Liver (tissue), 8 donors: ENCODE measurements at regions not wholly inside any gene's neighbourhood (a gene's known extent, or its start where the extent isn't known, plus 50 kb on each side); places are given as distances from the start of the nearest gene placed in this dataset.
A peak's percentile ranks its signal among the peaks of the same experiment; 100 is the strongest.

Experiments used
- DNase-seq: peaks from one replicate; pipeline ENCODE4 v3.0.0-alpha.2; 2017; ENCODE audit warnings: low spot score
- H3K27ac ChIP-seq, 2 donors: one replicate each; pipeline ENCODE4 v1.7.0; 2013; ENCODE audit warnings: inconsistent platforms in 2 of 2, low read length in 2 of 2, control low read depth in 1 of 2, low read depth in 1 of 2, mild to moderate bottlenecking in 1 of 2
- H3K27me3 ChIP-seq, 4 donors: one replicate each; pipeline versions ENCODE4 v1.6.1 to v1.7.0; 2013; ENCODE audit warnings: low read length in 3 of 4, inconsistent platforms in 1 of 4, mild to moderate bottlenecking in 1 of 4, moderate library complexity in 1 of 4; ENCODE audit not compliant: control insufficient read depth in 4 of 4, insufficient read depth in 4 of 4
- H3K36me3 ChIP-seq, 4 donors: one replicate each; pipeline versions ENCODE4 v1.6.1 to v1.7.0; 2013; ENCODE audit warnings: low read length in 3 of 4, mild to moderate bottlenecking in 3 of 4, low read depth in 1 of 4, moderate library complexity in 1 of 4; ENCODE audit not compliant: control insufficient read depth in 4 of 4, insufficient read depth in 3 of 4
- H3K4me1 ChIP-seq, 4 donors: one replicate each; pipeline versions ENCODE4 v1.6.1 to v1.7.0; 2013; ENCODE audit warnings: low read length in 3 of 4, mild to moderate bottlenecking in 3 of 4, moderate library complexity in 1 of 4; ENCODE audit not compliant: control insufficient read depth in 4 of 4, insufficient read depth in 4 of 4
- H3K4me3 ChIP-seq, 3 donors: one replicate each; pipeline versions ENCODE4 v1.6.1 to v1.7.0; 2013; ENCODE audit warnings: low read length in 3 of 3, control low read depth in 1 of 3, low read depth in 1 of 3, mild to moderate bottlenecking in 1 of 3
- H3K9ac ChIP-seq, 2 donors: one replicate each; pipeline ENCODE4 v1.7.0; 2013; ENCODE audit warnings: low read length in 2 of 2, mild to moderate bottlenecking in 2 of 2, moderate library complexity in 2 of 2, control low read depth in 1 of 2, low read depth in 1 of 2
- H3K9me3 ChIP-seq, 4 donors: one replicate each; pipeline versions ENCODE4 v1.6.1 to v1.7.0; 2013; ENCODE audit warnings: low read length in 3 of 4; ENCODE audit not compliant: control insufficient read depth in 4 of 4
- ATF3 ChIP-seq: IDR thresholded peaks from 2 replicates; pipeline ENCODE4 v1.6.1; 2016; ENCODE audit warnings: antibody characterized with exemption
- CTCF ChIP-seq: fragments of 150-350 bp; IDR thresholded peaks from 2 replicates; pipeline ENCODE4 v1.5.1; 2017; ENCODE audit warnings: improper control_type of control experiment, low read depth, low read length; ENCODE audit not compliant: missing input control
- EGR1 ChIP-seq, 2 donors: IDR thresholded peaks; 2 replicates each; pipeline ENCODE4 v1.6.1; 2016 to 2018; ENCODE audit warnings: antibody characterized with exemption in 2 of 2, low read depth in 2 of 2
- FOXA1 ChIP-seq: IDR thresholded peaks from 2 replicates; pipeline ENCODE4 v1.6.1; 2016; ENCODE audit warnings: antibody characterized with exemption
- FOXA2 ChIP-seq: IDR thresholded peaks from 2 replicates; pipeline ENCODE4 v1.6.1; 2016; ENCODE audit warnings: antibody characterized with exemption
- GABPA ChIP-seq, 2 donors: IDR thresholded peaks in 1 of 2; conservative IDR thresholded peaks in 1 of 2; 2 replicates each; pipeline ENCODE4 v1.6.1; 2016; ENCODE audit warnings: antibody characterized with exemption in 2 of 2, mild to moderate bottlenecking in 1 of 2, moderate library complexity in 1 of 2
- HNF4A ChIP-seq, 2 donors: conservative IDR thresholded peaks; 2 replicates each; pipeline ENCODE4 v1.6.1; 2016; ENCODE audit warnings: antibody characterized with exemption in 2 of 2, mild to moderate bottlenecking in 2 of 2
- HNF4G ChIP-seq: IDR thresholded peaks from 2 replicates; pipeline ENCODE4 v1.6.1; 2016; ENCODE audit warnings: antibody characterized with exemption
- JUND ChIP-seq, 2 donors: IDR thresholded peaks; 2 replicates each; pipeline ENCODE4 v1.6.1; 2016; ENCODE audit warnings: antibody characterized with exemption in 2 of 2
- MAX ChIP-seq: IDR thresholded peaks from 2 replicates; pipeline ENCODE4 v1.6.1; 2016; ENCODE audit warnings: antibody characterized with exemption
- NR2F2 ChIP-seq: IDR thresholded peaks from 2 replicates; pipeline ENCODE4 v1.6.1; 2016; ENCODE audit warnings: antibody characterized with exemption
- RAD21 ChIP-seq, 2 donors: IDR thresholded peaks; 2 replicates each; pipeline ENCODE4 v1.6.1; 2016; ENCODE audit warnings: antibody characterized with exemption in 2 of 2, mild to moderate bottlenecking in 2 of 2
- REST ChIP-seq: IDR thresholded peaks from 2 replicates; pipeline ENCODE4 v1.6.1; 2016; ENCODE audit warnings: antibody characterized with exemption, mild to moderate bottlenecking
- RXRA ChIP-seq, 2 donors: IDR thresholded peaks; 2 replicates each; pipeline ENCODE4 v1.6.1; 2017 to 2018; ENCODE audit warnings: antibody characterized with exemption in 2 of 2, mild to moderate bottlenecking in 1 of 2
- SP1 ChIP-seq: IDR thresholded peaks from 2 replicates; pipeline ENCODE4 v1.6.1; 2018; ENCODE audit warnings: antibody characterized with exemption, mild to moderate bottlenecking
- TAF1 ChIP-seq: conservative IDR thresholded peaks from 2 replicates; pipeline ENCODE4 v1.6.1; 2016; ENCODE audit warnings: antibody characterized with exemption, mild to moderate bottlenecking
- YY1 ChIP-seq: IDR thresholded peaks from 2 replicates; pipeline ENCODE4 v1.6.1; 2016; ENCODE audit warnings: antibody characterized with exemption, mild to moderate bottlenecking
- ZBTB33 ChIP-seq: IDR thresholded peaks from 2 replicates; pipeline ENCODE4 v1.6.1; 2016; ENCODE audit warnings: antibody characterized with exemption
- WGBS: extraction: QIAGEN DNeasy Blood & Tissue Kit; methylation state at CpG from one replicate; pipeline ENCODE4 v1.1.7; 2013; 5-methylcytosine and 5-hydroxymethylcytosine counted together
- donor health status: healthy.
- donor health status: healthy.
- donor health status: healthy.
- donor health status: healthy.
- donor health status: healthy.

- H3K9ac ChIP-seq = peak overlapping the region in 1 of 2 donors; percentile 57
- TF ChIP-seq REST (peak; percentile 75), FOXA1 (peak; percentile 11), GABPA (IDR thresholded peaks at IDR 0.05 in 1 of 2, conservative IDR thresholded peaks at IDR 0.05 in 1 of 2) (peak in 1 of 2 donors; percentile 19), ZBTB33 (no peak), HNF4G (no peak), HNF4A (conservative IDR thresholded peaks at IDR 0.05) (peak; percentile 81 to 90), RAD21 (IDR thresholded peaks at IDR 0.05) (peak; percentile 65 to 72), SP1 (peak; percentile 69), EGR1 (IDR thresholded peaks at IDR 0.05; ENCODE audit: low read depth in 2 of 2) (no peak), MAX (peak; percentile 64), JUND (IDR thresholded peaks at IDR 0.05) (peak in 1 of 2 donors; percentile 59), RXRA (IDR thresholded peaks at IDR 0.05) (peak; percentile 76 to 79), ATF3 (no peak), FOXA2 (peak; percentile 49), YY1 (peak; percentile 57)
- no peaks in the 10 kb centered on the region for H3K27me3 ChIP-seq
- DNase-seq = no peak
- no peaks in the 10 kb centered on the region for H3K9me3 ChIP-seq
- peak overlapping the region; percentile 84 to 90 for H3K27ac ChIP-seq
- H3K36me3 ChIP-seq = no peaks in the 10 kb centered on the region
- H3K4me1 ChIP-seq = peaks cover 5 to 31% (median 11%) of the 10 kb centered on the region in 4 donors
- WGBS = 12% methylated on average over 2 of the region's 2 CpGs
- no peak overlapping the region for H3K4me3 ChIP-seq
Measured at GRCh38 chr13:109606520-109606919, 179.9 kb downstream of the IRS2 start.

- Histone ChIP-seq H3K4me3 (peak overlapping the region in 1 of 3 donors; percentile 14), H3K4me1 (peaks cover 5 to 31% (median 11%) of the 10 kb centered on the region in 4 donors), H3K27ac (peak overlapping the region; percentile 84 to 90), H3K9ac (no peak overlapping the region), H3K27me3 (no peaks in the 10 kb centered on the region), H3K9me3 (no peaks in the 10 kb centered on the region), H3K36me3 (no peaks in the 10 kb centered on the region)
- DNase-seq = no peak
- no peak for TF ChIP-seq CTCF
- TF ChIP-seq FOXA1 = no peak
- TF ChIP-seq TAF1 = no peak
- no peak for TF ChIP-seq RXRA (IDR thresholded peaks at IDR 0.05)
- TF ChIP-seq NR2F2 = no peak
- TF ChIP-seq MAX = no peak
- TF ChIP-seq GABPA (IDR thresholded peaks at IDR 0.05 in 1 of 2, conservative IDR thresholded peaks at IDR 0.05 in 1 of 2) = no peak
- no peak for TF ChIP-seq ATF3
- no peak for TF ChIP-seq JUND (IDR thresholded peaks at IDR 0.05)
- TF ChIP-seq SP1 = no peak
- no peak for TF ChIP-seq HNF4A (conservative IDR thresholded peaks at IDR 0.05)
- no peak for TF ChIP-seq YY1
- TF ChIP-seq ZBTB33 = no peak
- TF ChIP-seq HNF4G = no peak
- no peak for TF ChIP-seq EGR1 (IDR thresholded peaks at IDR 0.05; ENCODE audit: low read depth in 2 of 2)
Measured at GRCh38 chr13:109605846-109606245, 180.5 kb downstream of the IRS2 start.
